NCI-H510A (cell line): ENCODE measurements at regions not wholly inside any gene's neighbourhood (a gene's known extent, or its start where the extent isn't known, plus 50 kb on each side); places are given as distances from the start of the nearest gene placed in this dataset.

Experiments used
- DNase-seq: peaks from one replicate; lab custom pipeline; 2025; lab: John Stamatoyannopoulos, UW

DNA sequence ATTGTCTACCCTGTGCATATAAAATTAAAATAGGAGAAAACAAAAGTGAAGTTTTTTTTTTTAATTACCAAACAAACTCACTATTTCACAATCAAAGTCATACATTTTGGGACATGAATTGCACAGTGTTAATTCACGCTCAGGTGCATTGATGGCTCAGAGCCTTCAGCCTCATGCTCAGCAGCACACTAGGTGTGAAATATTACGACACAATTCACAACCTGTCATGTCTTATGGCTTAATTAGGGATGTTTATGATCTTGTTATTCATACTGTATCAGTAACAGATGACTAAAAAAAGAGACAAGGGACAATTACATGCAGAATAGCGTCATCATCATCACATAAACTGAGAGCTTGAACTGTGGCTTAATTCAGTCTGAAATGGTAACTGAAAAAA, 2005.5 kb upstream of the PCDH20 start:
- no peak for DNase-seq

DNA sequence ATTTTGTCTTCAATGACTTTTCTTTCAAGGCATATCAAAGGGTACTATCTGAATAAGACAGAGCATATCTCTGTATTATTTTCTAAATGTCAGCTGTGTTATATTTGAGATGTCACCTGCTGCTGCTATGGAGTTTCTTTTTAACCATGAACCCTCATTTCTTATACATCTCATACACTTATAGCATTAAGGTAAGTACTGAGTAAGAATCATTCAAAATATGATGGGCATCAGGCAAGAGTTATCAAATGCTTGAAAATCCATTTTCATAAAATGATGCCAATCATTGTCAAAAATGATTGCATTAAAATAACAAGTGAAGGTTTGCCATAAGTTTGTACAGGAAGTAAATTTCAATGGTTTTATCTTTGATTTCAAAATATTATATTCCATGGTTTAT, 2005.0 kb upstream of the PCDH20 start:
- no peak for DNase-seq

DNA sequence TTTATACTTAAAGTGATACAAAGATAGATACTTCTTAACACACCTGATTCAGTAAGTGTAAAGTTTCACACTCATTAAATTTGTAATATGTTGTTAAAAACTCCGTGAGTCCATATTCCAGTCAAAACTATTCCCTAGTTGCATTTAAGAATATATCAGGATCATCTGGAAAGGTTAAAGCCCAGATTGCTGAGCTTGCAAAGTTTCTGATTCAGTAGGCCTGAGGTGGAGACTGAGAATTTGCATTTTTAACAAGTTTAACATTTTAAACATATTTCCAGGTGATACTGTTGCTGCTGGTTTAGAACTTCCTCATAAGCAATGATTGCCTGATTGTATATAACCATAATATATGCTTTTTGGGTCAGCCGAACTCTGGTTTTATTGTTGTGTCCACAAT, 1998.6 kb upstream of the PCDH20 start:
- no peak for DNase-seq

DNA sequence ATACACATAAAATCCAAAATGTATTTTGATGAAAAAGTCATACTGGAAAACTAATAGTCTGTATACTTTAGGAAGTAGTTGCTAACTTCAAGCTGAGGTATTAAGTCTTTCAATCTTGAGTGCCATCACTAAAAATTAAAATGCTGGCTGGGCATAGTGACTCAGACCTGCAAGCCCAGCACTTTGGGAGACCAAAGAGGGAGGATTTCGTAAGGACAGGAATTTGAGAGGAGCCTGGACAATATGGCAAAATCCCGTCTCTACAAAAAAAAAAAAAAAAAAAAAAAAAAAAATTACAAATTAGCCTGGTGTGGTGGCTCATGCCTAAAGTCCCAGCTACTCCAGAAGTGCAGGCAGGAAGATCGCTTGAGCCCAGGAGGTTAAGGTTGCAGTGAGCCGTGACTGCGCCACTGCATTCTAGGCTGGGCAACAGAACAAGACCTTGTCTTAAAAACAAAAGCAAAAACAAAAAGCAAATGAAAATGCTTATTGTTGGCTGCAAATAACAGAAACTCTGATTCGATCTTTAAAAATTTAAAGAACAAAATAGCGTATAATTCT, 1994.2 kb upstream of the PCDH20 start:
- DNase-seq, result no peak

DNA sequence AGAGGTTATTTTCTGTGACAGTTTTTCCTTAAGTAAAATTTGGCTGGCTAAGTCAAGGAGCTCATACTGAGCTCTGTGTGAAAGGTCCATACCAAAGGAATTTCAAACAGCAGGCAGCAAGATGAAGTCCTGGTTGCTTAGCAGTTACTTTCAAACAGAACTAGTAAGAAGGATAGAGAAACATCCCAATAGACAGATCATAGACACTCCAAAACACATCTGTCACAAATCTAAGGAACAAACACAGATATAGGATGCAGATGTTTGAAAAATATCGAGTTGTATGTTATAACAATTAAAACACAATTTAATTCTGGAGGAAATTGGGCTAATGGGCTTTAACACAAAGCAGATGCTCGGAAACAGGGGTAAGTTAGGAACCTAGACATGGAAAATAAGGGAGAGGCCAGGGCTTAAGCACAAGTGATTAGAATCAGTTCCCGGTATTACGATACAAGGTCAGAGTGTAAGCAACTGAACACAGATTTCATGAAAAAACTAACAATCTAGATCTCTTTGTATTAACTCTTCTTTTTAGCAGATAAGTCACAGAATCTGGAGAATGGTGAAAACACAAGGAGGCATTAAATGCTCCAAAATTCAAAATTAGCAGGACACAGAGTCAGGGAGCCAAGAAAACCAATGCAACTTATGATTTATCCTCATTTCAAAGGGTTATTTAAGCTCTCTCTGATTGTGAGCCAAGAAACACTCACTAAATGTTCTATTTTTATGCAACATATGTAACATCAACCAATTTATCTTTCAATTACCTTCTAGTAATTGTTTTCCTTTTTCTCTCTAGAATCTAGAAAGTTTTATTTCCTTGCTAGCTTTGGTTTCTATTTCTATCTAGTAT, 1992.9 kb upstream of the PCDH20 start:
- DNase-seq, result no peak

DNA sequence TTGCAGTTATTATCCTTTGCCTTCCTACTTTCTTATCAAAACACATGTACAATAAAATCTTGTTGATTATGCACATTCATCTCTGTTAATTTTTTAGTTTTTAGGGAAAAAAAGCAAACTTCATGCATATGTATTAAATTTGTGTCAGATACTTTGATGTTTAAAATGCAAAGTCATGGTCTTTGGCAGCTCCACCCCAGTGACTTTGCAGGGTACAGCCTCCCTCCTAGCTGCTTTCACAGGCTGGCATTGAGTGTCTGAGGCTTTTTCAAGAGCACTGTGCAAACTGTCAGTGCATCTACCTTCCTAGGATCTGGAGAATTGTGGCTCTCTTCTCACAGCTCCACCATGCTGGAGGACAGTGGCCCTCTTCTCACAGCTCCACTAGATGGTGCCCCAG, 1988.1 kb upstream of the PCDH20 start:
- no peak for DNase-seq

DNA sequence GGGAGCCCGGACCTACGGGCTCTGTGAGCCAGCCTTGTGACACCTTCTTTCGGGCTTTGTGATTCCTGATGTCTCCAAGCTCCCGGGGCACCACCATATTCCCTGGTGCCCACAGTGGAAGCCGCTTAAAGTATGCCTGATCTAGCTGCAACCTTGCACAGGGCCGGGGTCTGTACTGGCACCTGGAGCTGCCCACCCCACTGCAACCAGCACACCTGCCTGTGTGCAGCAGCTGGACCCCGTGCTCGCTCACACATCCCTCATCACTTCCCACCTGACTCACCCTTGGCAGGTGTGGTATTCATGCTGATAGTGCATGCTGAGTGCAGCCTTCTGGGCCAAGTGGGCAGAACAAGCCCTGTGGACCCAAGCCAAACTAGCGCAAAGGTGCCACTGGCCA, 1981.1 kb upstream of the PCDH20 start:
- no peak for DNase-seq

DNA sequence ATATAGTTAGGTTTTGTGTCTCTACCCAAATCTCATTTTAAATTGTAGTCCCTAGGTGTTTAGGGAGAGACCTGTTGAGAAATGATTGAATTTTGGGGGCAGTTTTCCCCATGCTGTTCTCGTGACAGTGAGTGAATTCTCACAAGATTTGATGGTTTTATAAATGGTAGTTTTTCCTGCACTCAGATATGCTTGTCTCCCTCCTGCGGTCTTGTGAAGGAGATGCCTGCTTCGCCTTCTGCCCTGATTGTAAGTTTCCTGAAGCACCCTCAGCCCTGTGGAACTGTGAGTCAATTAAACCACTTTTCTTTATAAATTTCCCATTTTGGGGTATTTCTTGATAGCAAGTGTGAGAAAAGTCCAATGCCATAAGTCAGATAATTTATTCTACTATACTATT, 1977.5 kb upstream of the PCDH20 start:
- no peak for DNase-seq

DNA sequence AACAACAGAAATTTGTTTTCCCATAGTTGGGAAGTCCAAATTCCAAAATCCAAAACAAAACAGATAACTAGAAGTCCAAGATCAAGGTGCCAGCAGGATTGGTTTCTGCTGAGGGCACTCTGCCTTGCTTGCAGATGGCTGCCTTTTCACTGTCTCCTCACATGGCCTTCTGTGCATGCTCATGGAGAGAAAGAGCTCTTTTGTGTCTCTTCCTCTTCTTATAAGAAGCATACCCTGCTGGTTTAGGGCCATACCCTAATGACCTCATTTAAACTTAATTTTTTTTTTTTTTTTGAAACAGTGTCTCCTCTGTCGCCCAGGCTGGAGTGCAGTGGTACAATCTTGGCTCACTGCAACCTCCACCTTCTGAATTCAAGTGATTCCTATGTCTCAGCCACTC, 1974.1 kb upstream of the PCDH20 start:
- DNase-seq, result no peak

DNA sequence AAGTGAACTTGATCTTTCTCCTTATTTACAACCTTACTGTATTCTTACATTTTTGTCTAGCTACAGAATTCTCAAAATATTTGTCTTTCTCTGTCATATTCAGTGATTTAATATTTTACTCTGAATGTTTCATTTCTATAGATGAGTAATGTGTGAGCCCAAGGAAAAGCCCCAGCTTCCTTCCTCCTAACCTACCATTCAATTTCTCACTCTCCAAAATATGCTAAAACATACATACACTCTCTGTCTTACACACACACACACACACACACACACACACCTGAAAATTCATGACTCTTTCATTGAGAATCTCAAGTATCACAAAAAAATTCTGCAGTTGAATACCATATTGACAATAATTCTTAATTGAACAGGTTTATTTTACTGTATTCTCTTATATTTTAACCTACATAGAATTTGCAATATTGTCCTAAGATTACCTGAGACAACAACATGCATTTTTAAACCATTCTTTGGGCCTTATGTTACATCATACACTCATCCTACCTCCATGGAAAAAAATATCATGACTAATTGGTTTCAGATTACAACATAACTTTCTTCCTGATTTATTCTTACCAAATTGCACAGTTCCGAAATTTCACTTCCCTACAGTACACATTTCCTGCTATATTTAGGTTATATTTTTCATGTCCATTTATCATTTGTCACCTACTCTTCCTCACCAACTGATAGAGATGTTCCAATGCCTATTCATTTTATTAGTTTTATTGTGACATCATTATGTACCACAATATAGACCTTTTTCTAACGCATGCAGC, 1965.6 kb upstream of the PCDH20 start:
- DNase-seq, result no peak

DNA sequence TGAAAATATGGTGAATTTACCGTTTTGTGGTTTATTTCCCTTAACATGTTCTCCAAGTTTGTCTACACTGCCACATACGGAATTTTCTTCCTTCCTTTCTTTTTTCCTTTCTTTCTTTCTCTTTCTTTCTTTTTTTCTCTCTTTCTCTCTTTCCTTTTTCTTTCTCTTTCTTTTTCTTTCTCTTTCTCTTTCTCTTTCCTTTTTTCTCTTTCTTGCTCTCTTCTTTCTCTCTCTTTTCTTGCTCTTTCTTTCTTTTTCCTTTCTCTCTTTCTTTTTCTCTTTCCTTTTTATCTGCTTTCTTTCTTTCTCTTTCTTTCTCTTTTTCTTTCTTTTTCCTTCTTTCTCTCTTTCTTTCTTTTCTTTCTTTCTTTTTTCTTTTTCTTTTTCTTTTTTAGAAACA, 1962.3 kb upstream of the PCDH20 start:
- no peak for DNase-seq

DNA sequence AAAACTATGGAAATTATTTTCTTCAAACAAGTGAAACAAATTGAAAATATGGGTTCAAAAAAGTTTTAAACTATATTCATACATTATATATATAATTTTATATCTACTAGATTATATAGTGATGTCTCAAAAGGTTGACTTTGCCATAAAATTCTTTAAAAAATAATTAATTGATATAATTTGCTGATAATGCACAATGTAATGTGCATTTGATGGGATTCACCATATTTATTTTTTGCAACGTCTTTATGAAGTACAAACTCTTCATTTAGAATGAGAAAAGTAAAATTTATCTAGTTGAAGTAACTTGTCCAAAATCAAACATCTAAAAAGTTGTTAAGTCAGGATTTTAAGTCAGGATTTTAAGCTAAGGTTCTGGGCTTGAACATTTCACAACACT, 1954.5 kb upstream of the PCDH20 start:
- DNase-seq, result no peak

DNA sequence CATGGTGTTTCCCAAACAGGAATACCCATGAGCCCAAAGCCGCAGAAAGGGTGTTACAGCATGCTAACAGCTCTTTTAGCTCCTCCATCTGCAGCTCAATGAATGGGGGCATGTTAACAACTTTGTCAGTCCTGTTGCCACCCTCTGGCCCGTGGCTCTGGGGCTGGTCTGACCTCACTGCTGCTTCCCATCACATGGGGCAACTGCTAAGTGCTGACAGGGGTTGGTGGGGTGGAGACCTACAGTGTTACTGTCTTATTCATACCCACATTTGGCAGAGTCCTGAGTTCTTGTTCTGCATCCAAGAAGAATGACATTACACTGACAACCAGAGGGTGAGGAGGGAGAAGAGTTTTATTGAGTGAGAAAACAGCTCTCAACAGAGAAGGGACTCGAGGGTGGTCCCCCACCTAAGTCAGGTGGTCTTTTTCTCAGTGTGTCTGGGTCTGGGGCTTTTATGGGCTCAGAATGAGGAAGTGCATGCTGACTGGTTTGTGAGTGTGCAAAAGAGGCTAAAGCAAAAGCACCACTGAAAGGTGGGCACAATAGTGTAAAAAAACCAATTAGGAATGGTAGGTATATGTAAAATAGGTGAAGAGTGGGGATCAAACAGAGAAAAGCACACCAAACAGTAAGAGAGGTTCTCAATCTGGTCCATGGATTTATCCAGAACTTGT, 1952.0 kb upstream of the PCDH20 start:
- no peak for DNase-seq

DNA sequence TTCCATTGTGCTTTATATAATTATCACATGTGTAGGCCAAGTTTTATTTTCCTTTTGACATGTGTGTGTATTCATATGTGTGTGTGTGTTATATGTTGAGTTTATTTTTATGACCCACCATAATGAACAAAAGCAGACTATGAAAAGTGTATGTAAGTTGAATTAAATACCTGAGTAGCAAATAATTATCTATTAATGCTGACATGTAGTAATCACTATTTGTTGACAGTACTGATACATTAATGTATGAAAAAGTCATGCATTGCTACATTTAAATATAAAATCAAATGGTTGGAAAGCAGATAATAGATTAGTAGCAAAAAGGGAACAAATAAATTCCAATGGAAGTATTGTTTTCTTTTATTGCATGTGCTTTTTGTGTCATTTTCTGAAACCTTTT, 1948.5 kb upstream of the PCDH20 start:
- DNase-seq, result no peak

DNA sequence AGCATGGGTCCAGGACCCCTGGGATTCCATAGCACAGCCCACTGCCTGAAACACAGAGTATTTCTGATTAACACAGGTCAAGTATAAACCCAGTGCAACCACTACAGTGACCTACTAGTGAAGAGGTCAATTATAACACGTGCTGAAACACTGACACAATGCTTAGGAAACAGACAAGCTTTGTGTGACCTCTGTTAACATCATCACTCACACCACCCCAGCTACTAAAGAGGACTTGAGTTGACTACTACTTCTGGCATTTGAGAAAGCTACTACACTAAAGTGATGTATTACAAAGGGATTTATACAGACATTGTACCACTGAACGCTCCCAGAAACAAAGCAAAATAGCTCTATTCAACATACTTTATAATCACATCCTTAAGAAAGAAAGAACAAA, 1935.9 kb upstream of the PCDH20 start:
- DNase-seq, result no peak

DNA sequence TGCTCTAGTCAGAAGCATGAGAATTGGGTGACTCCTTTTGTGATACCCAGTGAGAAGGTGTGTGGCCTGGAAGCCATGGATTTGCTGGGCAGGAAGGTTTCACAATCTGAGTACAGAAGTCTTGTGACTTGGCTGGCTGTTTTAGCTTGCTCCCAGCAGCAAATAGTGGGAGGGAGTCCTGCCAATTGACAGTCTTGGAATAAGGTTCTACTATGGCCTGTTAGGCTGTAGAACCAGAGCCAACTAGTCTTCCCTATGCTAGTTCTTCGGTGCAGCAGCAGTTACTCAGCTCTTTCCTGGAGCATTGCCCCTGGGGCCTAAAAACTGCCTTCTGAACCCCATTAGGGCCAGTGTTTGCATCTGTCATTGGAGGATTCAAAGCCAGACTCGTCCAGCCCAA, 1935.4 kb upstream of the PCDH20 start:
- no peak for DNase-seq

DNA sequence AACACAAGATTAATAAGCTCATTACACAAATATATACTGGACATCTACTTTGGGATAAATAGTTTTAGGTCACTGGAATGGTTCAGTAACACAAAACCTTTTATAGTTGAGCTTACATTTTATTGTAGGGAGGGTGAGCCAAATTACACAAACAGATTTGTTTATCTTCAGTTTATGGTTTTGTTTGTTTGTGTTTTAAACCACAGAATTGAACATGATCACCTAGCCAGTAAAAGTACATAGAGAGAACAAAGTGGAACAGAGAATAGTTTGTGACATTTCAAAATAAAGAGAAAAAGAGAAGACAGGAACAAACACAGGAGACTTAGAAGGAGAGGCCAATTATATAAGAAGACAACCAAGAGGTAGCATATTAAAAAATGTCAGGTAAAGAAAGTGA, 1930.2 kb upstream of the PCDH20 start:
- no peak for DNase-seq

DNA sequence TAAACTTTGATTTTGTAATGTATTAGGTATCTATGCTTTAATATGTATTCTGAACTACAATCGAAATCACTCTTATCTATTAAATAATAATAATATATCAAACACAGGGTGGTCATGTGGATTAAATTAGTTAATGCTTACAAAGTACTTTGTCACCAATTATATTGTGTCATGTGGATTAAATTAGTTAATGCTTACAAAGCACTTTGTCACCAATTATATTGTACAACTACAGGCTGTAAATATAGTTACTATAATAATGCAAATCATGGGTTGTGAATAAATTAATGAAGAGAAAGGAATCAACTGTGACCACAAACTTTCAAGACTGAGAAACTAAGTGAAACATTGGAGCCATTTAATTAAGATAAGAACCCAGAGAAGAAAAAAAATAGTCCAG, 1929.1 kb upstream of the PCDH20 start:
- DNase-seq, result no peak

DNA sequence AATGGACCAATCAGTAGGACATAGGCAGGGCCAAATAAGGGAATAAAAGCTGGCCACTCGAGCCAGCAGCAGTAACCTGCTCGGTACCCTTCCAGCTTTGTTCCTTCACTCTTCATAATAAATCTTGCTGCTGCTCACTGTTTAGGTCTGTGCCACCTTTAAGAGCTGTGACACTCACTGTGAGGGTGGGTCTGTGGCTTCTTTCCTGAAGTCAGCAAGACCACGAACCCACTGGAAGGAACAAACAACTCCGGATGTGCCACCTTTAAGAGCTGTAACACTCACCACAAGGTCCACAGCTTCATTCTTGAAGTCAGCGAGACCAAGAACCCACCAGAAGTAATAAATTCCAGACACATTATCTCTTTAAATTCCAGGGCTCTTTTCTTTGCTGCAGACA, 1922.3 kb upstream of the PCDH20 start:
- no peak for DNase-seq

DNA sequence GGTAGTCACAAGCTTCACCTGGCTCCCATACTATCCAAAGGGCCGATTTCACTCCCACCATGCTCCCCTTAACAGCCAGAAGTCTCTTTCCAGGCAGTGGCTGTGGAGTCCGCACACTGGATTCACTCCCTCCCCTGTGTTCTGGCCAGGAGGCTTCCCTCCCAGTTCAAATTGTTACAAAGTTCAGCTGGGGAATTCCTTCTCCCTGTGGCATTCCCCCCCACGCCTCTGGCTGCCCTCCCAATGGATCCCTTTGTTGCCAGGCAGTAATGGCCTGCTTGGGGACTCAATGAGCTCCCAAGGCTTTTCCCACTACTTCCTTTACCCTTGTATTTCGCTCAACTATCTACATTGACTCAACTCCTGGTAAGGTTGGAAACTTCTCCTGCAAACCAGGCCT, 1921.4 kb upstream of the PCDH20 start:
- no peak for DNase-seq

DNA sequence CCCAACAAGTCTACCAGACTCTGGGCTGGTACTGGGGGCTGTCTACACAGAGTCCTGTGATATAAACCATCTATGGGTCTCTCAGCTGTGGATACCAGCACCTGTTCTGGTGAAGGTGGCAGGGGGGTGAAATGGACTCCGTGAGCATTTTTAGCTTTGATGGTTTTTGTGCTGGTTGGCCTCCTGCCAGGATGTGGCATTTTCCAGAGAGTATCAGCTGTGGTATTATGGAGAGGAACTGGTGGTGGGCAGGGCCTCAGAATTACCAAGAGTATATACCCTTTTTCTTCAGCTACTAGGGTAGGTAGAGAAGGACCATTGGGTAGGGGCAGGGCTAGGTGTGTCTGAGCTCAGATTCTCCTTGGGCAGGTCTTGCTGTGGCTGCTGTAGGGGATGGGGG, 1920.9 kb upstream of the PCDH20 start:
- DNase-seq, result no peak

DNA sequence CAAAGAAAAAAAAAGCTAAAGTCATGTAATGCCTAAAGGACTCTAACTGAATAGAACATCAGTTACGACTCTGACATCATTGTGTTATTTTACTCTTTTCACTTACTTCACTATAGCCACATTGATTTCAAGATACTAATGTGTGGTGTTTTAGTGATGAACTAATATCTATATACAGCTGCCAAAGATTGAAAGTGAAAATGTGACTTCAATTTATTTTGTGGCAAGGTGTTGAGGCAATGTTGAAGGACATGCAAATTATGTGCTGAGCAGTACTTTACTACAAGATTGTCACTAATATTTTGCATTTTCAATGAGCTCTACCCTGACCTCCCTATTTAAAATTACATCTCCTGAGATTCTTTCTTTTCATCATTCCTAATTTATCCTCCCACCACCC, 1911.9 kb upstream of the PCDH20 start:
- DNase-seq, result no peak

DNA sequence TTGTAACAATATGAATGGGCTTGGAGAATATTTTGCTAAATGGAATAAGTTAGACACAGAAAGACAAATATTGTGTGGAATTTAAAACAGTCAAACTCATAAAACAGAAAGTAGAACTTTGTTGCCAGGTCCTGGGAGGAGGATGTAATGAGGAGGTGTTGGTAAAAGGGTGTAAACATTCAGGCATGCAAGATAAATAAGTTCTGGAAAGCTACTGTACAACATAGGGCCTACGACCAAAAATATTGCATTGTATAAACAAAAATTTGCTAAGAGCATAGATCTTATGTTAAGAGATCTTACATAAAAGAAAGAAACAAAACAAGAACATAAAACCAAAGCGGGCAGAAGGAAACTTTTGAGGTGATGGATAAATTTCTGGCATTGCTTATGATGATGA, 1907.8 kb upstream of the PCDH20 start:
- no peak for DNase-seq
